ENCODE measurements at regions not wholly inside any gene's neighbourhood (a gene's known extent, or its start where the extent isn't known, plus 50 kb on each side); places are given as distances from the start of the nearest gene placed in this dataset.

GRCh38 chr18:60249388-60249787 lies 123.2 kb downstream of the MC4R start:
- H3K27me3 Mint-ChIP-seq (ENCODE audit: insufficient read depth, low read depth) = peaks cover 3% of the 10 kb centered on the region
- no peak overlapping the region for H3K9ac ChIP-seq
- no peak overlapping the region for H3K27ac Mint-ChIP-seq
- H4K20me1 ChIP-seq (ENCODE audit: low read depth) = no peaks in the 10 kb centered on the region
- H3K36me3 Mint-ChIP-seq = no peaks in the 10 kb centered on the region
- DNase-seq (ENCODE audit: low spot score) = no peak
- TF ChIP-seq EZH2phosphoT487 (IDR thresholded peaks at IDR 0.05) = no peak
- no peaks in the 10 kb centered on the region for H3K9me3 ChIP-seq (ENCODE audit: low read depth)
- H3K27ac ChIP-seq = no peak overlapping the region
- H3K4me2 ChIP-seq = no peak overlapping the region
- no peaks in the 10 kb centered on the region for H3K36me3 ChIP-seq
- no peaks in the 10 kb centered on the region for H3F3A ChIP-seq (ENCODE audit: low read depth)
- H2AFZ ChIP-seq (replicated peaks) = no peak overlapping the region
- H3K27me3 ChIP-seq = no peaks in the 10 kb centered on the region
- H3K9me3 Mint-ChIP-seq = no peaks in the 10 kb centered on the region
- no peaks in the 10 kb centered on the region for H3K79me2 ChIP-seq (ENCODE audit: low read depth)
- H3K4me1 Mint-ChIP-seq = no peaks in the 10 kb centered on the region
- no peak overlapping the region for H3K4me3 Mint-ChIP-seq
- H3K4me3 ChIP-seq = no peak overlapping the region
- no peaks in the 10 kb centered on the region for H3K4me1 ChIP-seq

- Mint-ChIP-seq H3K27ac (no peak overlapping the region), H3K27me3 (ENCODE audit: insufficient read depth, low read depth) (peaks cover 3% of the 10 kb centered on the region), H3K9me3 (no peaks in the 10 kb centered on the region), H3K4me1 (no peaks in the 10 kb centered on the region), H3K36me3 (no peaks in the 10 kb centered on the region), H3K4me3 (no peak overlapping the region)
- H3F3A ChIP-seq (ENCODE audit: low read depth) = no peaks in the 10 kb centered on the region
- DNase-seq (ENCODE audit: low spot score) = no peak
- no peaks in the 10 kb centered on the region for H3K27me3 ChIP-seq
- H3K4me1 ChIP-seq = no peaks in the 10 kb centered on the region
- H3K9ac ChIP-seq = no peak overlapping the region
- H3K9me3 ChIP-seq (ENCODE audit: low read depth) = no peaks in the 10 kb centered on the region
- no peaks in the 10 kb centered on the region for H3K79me2 ChIP-seq (ENCODE audit: low read depth)
- no peaks in the 10 kb centered on the region for H3K36me3 ChIP-seq
- H3K4me2 ChIP-seq = no peak overlapping the region
- H2AFZ ChIP-seq (replicated peaks) = no peak overlapping the region
- H3K4me3 ChIP-seq = no peak overlapping the region
- no peak overlapping the region for H3K27ac ChIP-seq
- TF ChIP-seq EZH2phosphoT487 (IDR thresholded peaks at IDR 0.05) (no peak), EZH2 (IDR thresholded peaks at IDR 0.05) (no peak), CTCF (IDR thresholded peaks at IDR 0.05) (no peak)
- no peaks in the 10 kb centered on the region for H4K20me1 ChIP-seq (ENCODE audit: low read depth)
These were observed 123.9 kb downstream of the MC4R start for GRCh38 chr18:60248336-60249330.

DNA sequence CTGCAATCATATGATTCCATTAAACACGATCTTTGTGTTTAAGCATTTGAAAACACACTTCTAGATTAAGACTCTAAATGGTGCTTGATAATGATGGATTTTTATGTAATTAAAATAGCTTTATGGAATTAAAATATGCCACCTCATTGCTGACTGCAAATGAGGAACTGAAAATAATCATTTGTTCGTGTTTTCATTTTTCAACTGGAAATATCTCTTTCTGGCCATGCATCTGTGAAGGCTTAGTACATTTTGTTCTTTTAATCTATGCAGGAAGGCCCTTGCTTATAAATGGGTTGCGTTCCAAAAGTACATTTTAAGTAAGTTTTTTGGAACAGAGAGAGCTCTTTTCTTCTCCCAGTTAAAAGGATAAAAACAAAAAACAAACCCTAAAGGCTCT lies 125.5 kb downstream of the MC4R start:
- no peaks in the 10 kb centered on the region for H3K36me3 Mint-ChIP-seq
- Histone ChIP-seq H3K4me1 (no peaks in the 10 kb centered on the region), H2AFZ (replicated peaks) (no peak overlapping the region), H3K4me2 (no peak overlapping the region), H3K27ac (no peak overlapping the region), H3K9me3 (ENCODE audit: low read depth) (no peaks in the 10 kb centered on the region), H3K27me3 (no peaks in the 10 kb centered on the region), H3K9ac (no peak overlapping the region), H3K79me2 (ENCODE audit: low read depth) (no peaks in the 10 kb centered on the region), H4K20me1 (ENCODE audit: low read depth) (no peaks in the 10 kb centered on the region), H3F3A (ENCODE audit: low read depth) (no peaks in the 10 kb centered on the region), H3K4me3 (no peak overlapping the region), H3K36me3 (no peaks in the 10 kb centered on the region)
- H3K9me3 Mint-ChIP-seq = no peaks in the 10 kb centered on the region
- peaks cover 3% of the 10 kb centered on the region for H3K27me3 Mint-ChIP-seq (ENCODE audit: insufficient read depth, low read depth)
- TF ChIP-seq CTCF (IDR thresholded peaks at IDR 0.05) = no peak
- TF ChIP-seq EZH2 (IDR thresholded peaks at IDR 0.05) = no peak
- no peak for TF ChIP-seq EZH2phosphoT487 (IDR thresholded peaks at IDR 0.05)
- H3K27ac Mint-ChIP-seq = no peak overlapping the region
- H3K4me1 Mint-ChIP-seq = no peaks in the 10 kb centered on the region
- no peak for DNase-seq (ENCODE audit: low spot score)
- H3K4me3 Mint-ChIP-seq = no peak overlapping the region

- no peak for TF ChIP-seq EZH2 (IDR thresholded peaks at IDR 0.05)
- H4K20me1 ChIP-seq (ENCODE audit: low read depth) = no peaks in the 10 kb centered on the region
- no peak overlapping the region for H3K4me2 ChIP-seq
- H3K27ac Mint-ChIP-seq = no peak overlapping the region
- no peaks in the 10 kb centered on the region for H3K27me3 ChIP-seq
- no peak overlapping the region for H2AFZ ChIP-seq (replicated peaks)
- H3K4me3 Mint-ChIP-seq = no peak overlapping the region
- H3K4me1 Mint-ChIP-seq = no peaks in the 10 kb centered on the region
- DNase-seq (ENCODE audit: low spot score) = no peak
- H3F3A ChIP-seq (ENCODE audit: low read depth) = no peaks in the 10 kb centered on the region
- H3K36me3 ChIP-seq = no peaks in the 10 kb centered on the region
- H3K9ac ChIP-seq = no peak overlapping the region
- H3K79me2 ChIP-seq (ENCODE audit: low read depth) = no peaks in the 10 kb centered on the region
- no peak overlapping the region for H3K4me3 ChIP-seq
- H3K4me1 ChIP-seq = no peaks in the 10 kb centered on the region
- no peaks in the 10 kb centered on the region for H3K36me3 Mint-ChIP-seq
- no peaks in the 10 kb centered on the region for H3K9me3 Mint-ChIP-seq
- peaks cover 3% of the 10 kb centered on the region for H3K27me3 Mint-ChIP-seq (ENCODE audit: insufficient read depth, low read depth)
- H3K9me3 ChIP-seq (ENCODE audit: low read depth) = no peaks in the 10 kb centered on the region
- H3K27ac ChIP-seq = no peak overlapping the region
These were observed 126.0 kb downstream of the MC4R start for GRCh38 chr18:60246606-60247005.
